ENCODE measurements at regions not wholly inside any gene's neighbourhood (a gene's known extent, or its start where the extent isn't known, plus 50 kb on each side); places are given as distances from the start of the nearest gene placed in this dataset.

GRCh38 chr18:25780105-25780504, 310.3 kb downstream of the SS18 start:
- TF ChIP-seq, protein P1, sequence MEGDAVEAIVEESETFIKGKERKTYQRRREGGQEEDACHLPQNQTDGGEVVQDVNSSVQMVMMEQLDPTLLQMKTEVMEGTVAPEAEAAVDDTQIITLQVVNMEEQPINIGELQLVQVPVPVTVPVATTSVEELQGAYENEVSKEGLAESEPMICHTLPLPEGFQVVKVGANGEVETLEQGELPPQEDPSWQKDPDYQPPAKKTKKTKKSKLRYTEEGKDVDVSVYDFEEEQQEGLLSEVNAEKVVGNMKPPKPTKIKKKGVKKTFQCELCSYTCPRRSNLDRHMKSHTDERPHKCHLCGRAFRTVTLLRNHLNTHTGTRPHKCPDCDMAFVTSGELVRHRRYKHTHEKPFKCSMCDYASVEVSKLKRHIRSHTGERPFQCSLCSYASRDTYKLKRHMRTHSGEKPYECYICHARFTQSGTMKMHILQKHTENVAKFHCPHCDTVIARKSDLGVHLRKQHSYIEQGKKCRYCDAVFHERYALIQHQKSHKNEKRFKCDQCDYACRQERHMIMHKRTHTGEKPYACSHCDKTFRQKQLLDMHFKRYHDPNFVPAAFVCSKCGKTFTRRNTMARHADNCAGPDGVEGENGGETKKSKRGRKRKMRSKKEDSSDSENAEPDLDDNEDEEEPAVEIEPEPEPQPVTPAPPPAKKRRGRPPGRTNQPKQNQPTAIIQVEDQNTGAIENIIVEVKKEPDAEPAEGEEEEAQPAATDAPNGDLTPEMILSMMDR (IDR thresholded peaks at IDR 0.05; ENCODE audit: low read length) = no peak
- no peak for TF ChIP-seq EZH2 (IDR thresholded peaks at IDR 0.05; ENCODE audit: borderline replicate concordance, low read length)

Measured in OCI-LY1 (cell line).